ENCODE measurements at regions not wholly inside any gene's neighbourhood (a gene's known extent, or its start where the extent isn't known, plus 50 kb on each side); places are given as distances from the start of the nearest gene placed in this dataset.

DNA sequence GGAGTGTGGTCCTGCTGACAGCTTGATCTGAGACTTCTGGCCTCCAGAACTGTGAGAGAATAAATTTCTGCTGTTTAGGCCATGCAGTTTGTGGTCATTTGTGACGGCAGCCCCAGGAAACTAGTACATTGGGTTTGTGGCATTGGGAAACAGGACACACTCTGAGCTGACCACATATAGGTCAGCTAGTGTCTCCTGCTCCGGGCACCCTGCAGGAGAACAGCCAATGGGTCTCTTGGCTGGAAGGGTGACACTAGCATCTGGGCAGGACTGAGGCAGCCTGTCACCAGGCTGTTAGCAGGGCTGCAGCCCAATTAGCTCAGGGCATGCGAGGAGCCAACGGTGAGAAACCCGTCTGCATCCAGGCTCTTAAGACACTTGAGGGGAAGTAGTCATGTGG lies 83.2 kb downstream of the PITPNM2 start:
- CTCF ChIA-PET = interaction anchor here (1.7 kb wide), 1 partner anchor 25 kb away, joined by 4 read pairs; no protein-coding TSS in a partner anchor
- H4K20me1 ChIP-seq (replicated peaks; ENCODE audit: control insufficient read depth, extremely low read depth, insufficient read depth, low read length) = no peaks in the 10 kb centered on the region
- no peaks in the 10 kb centered on the region for H3K36me3 ChIP-seq (ENCODE audit: control insufficient read depth in 2 of 2, extremely low read depth in 1 of 2, insufficient read depth in 2 of 2, low read length in 2 of 2)
- no peaks in the 10 kb centered on the region for H3K9me1 ChIP-seq (replicated peaks; ENCODE audit: control insufficient read depth, extremely low read depth, insufficient read depth, low read length)
- POLR2A ChIA-PET = no interaction called here
- H3K9ac ChIP-seq (replicated peaks; ENCODE audit: extremely low read depth, insufficient read depth, low read length) = no peak overlapping the region
- no peak for DNase-seq (ENCODE audit: low read depth, low spot score)
- TF ChIP-seq EZH2 (IDR thresholded peaks at IDR 0.05; ENCODE audit: borderline replicate concordance, low read depth, low read length, severe bottlenecking) = no peak
- no peak for TF ChIP-seq POLR2AphosphoS5 (IDR thresholded peaks at IDR 0.05; ENCODE audit: insufficient read depth, low read depth, low read length)
- TF ChIP-seq FOS (IDR thresholded peaks at IDR 0.05; ENCODE audit: borderline replicate concordance, insufficient read depth, low read length) = no peak
- TF ChIP-seq MYC (IDR thresholded peaks at IDR 0.05; ENCODE audit: low read depth, low read length) = no peak
- no peak for TF ChIP-seq JUN (IDR thresholded peaks at IDR 0.05; ENCODE audit: borderline replicate concordance, insufficient read depth, insufficient read length, low read depth)
- TF ChIP-seq, protein P1, sequence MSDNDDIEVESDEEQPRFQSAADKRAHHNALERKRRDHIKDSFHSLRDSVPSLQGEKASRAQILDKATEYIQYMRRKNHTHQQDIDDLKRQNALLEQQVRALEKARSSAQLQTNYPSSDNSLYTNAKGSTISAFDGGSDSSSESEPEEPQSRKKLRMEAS (IDR thresholded peaks at IDR 0.05; ENCODE audit: insufficient read depth, insufficient read length) = no peak
- no peak for TF ChIP-seq GATA2 (IDR thresholded peaks at IDR 0.05; ENCODE audit: insufficient read depth, insufficient read length, low read depth, low read length)
- no peak for TF ChIP-seq POLR2A (IDR thresholded peaks at IDR 0.05; ENCODE audit: low read depth, low read length)
- TF ChIP-seq, protein P2, sequence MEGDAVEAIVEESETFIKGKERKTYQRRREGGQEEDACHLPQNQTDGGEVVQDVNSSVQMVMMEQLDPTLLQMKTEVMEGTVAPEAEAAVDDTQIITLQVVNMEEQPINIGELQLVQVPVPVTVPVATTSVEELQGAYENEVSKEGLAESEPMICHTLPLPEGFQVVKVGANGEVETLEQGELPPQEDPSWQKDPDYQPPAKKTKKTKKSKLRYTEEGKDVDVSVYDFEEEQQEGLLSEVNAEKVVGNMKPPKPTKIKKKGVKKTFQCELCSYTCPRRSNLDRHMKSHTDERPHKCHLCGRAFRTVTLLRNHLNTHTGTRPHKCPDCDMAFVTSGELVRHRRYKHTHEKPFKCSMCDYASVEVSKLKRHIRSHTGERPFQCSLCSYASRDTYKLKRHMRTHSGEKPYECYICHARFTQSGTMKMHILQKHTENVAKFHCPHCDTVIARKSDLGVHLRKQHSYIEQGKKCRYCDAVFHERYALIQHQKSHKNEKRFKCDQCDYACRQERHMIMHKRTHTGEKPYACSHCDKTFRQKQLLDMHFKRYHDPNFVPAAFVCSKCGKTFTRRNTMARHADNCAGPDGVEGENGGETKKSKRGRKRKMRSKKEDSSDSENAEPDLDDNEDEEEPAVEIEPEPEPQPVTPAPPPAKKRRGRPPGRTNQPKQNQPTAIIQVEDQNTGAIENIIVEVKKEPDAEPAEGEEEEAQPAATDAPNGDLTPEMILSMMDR (IDR thresholded peaks at IDR 0.05; ENCODE audit: extremely low read depth in 1 of 2, insufficient read depth in 1 of 2, low read depth in 1 of 2, low read length in 2 of 2) = no peak
- H3K4me2 ChIP-seq (ENCODE audit: insufficient read depth, low read length) = no peak overlapping the region
- H3K79me2 ChIP-seq (ENCODE audit: control insufficient read depth, insufficient read depth, low read length) = no peaks in the 10 kb centered on the region
- H3K4me1 ChIP-seq (ENCODE audit: control insufficient read depth, extremely low read depth, insufficient read depth, low read length) = peaks cover 8% of the 10 kb centered on the region
- no peak overlapping the region for H2AFZ ChIP-seq (ENCODE audit: low read depth, low read length)
- intact Hi-C loops (cut with micrococcal nuclease) = no loop called here
- no peaks in the 10 kb centered on the region for H3K27me3 ChIP-seq (ENCODE audit: control insufficient read depth in 2 of 2, insufficient read depth in 2 of 2, low read length in 2 of 2)
- no TSS peak for BruUV-seq (replicated peaks)
- H3K4me3 ChIP-seq (replicated peaks in 1 of 3; ENCODE audit: insufficient read depth in 1 of 3, low read depth in 1 of 3, low read length in 3 of 3) = no peak overlapping the region
- H3K27ac ChIP-seq (ENCODE audit: insufficient read depth, low read depth, low read length) = no peak overlapping the region
- no peak for FAIRE-seq
- H3K9me3 ChIP-seq (replicated peaks; ENCODE audit: control insufficient read depth, insufficient read depth, low read length) = no peaks in the 10 kb centered on the region
- dilution Hi-C loops (cut with MboI; ENCODE audit: extremely low pct_ligation_motif_present, low sequenced_read_pairs) = no loop called here

All from endothelial cell of umbilical vein (primary cell).